ENCODE measurements at regions not wholly inside any gene's neighbourhood (a gene's known extent, or its start where the extent isn't known, plus 50 kb on each side); places are given as distances from the start of the nearest gene placed in this dataset.

GRCh38 chr3:66907136-66907535 lies 91.0 kb upstream of the KBTBD8 start:
- TF ChIP-seq CTCF (conservative IDR thresholded peaks at IDR 0.05; ENCODE audit: low read length) = no peak
- TF ChIP-seq EZH2phosphoT487 (IDR thresholded peaks at IDR 0.05; ENCODE audit: borderline replicate concordance, low read depth, low read length) = no peak
